Stimulated activated CD8-positive, alpha-beta memory T cell treated with anti-CD3 and anti-CD28 coated beads, Interleukin-4, amount 100 ng/mL, for 48 hours (primary cell): ENCODE measurements at regions not wholly inside any gene's neighbourhood (a gene's known extent, or its start where the extent isn't known, plus 50 kb on each side); places are given as distances from the start of the nearest gene placed in this dataset.

Source experiments
- DNase-seq: peaks from one replicate; pipeline ENCODE4 v3.0.0-alpha.2; 2020

- no peak for DNase-seq
Measured at GRCh38 chrX:5054852-5055251, 1173.8 kb downstream of the NLGN4X start.

- DNase-seq = no peak
Measured at GRCh38 chrX:5051831-5052491, 1176.7 kb downstream of the NLGN4X start.

GRCh38 chrX:5042563-5042962 lies 1186.1 kb downstream of the NLGN4X start:
- DNase-seq = no peak

- no peak for DNase-seq
Measured at GRCh38 chrX:5031792-5032191, 1196.9 kb downstream of the NLGN4X start.

GRCh38 chrX:5015451-5015850 lies 1213.2 kb downstream of the NLGN4X start:
- DNase-seq = no peak

- DNase-seq = no peak
Measured at GRCh38 chrX:4994855-4995254, 1233.8 kb downstream of the NLGN4X start.

- no peak for DNase-seq
Measured at GRCh38 chrX:4978613-4979012, 1250.1 kb downstream of the NLGN4X start.

GRCh38 chrX:4971646-4972045 lies 1257.0 kb downstream of the NLGN4X start:
- no peak for DNase-seq

GRCh38 chrX:4964112-4964511 lies 1250.7 kb upstream of the PRKX start:
- no peak for DNase-seq

- DNase-seq = no peak
Measured at GRCh38 chrX:4963432-4963831, 1250.0 kb upstream of the PRKX start.

GRCh38 chrX:4944767-4945166 lies 1231.3 kb upstream of the PRKX start:
- no peak for DNase-seq

- no peak for DNase-seq
Measured at GRCh38 chrX:4936315-4936714, 1222.9 kb upstream of the PRKX start.

- DNase-seq = no peak
Measured at GRCh38 chrX:4935846-4936245, 1222.4 kb upstream of the PRKX start.

- DNase-seq = no peak
Measured at GRCh38 chrX:4935401-4935800, 1222.0 kb upstream of the PRKX start.

- no peak for DNase-seq
Measured at GRCh38 chrX:4932790-4933189, 1219.3 kb upstream of the PRKX start.

- DNase-seq = no peak
Measured at GRCh38 chrX:4930426-4930825, 1217.0 kb upstream of the PRKX start.

GRCh38 chrX:4925911-4926310 lies 1212.5 kb upstream of the PRKX start:
- no peak for DNase-seq

- no peak for DNase-seq
Measured at GRCh38 chrX:4909348-4909747, 1195.9 kb upstream of the PRKX start.

GRCh38 chrX:4905576-4905975 lies 1192.1 kb upstream of the PRKX start:
- DNase-seq = no peak

GRCh38 chrX:4881277-4881676 lies 1167.8 kb upstream of the PRKX start:
- DNase-seq = no peak

- DNase-seq = no peak
Measured at GRCh38 chrX:4878640-4879039, 1165.2 kb upstream of the PRKX start.

- no peak for DNase-seq
Measured at GRCh38 chrX:4876268-4876667, 1162.8 kb upstream of the PRKX start.

- no peak for DNase-seq
Measured at GRCh38 chrX:4851534-4851933, 1138.1 kb upstream of the PRKX start.

GRCh38 chrX:4850312-4850711 lies 1136.9 kb upstream of the PRKX start:
- DNase-seq = no peak

GRCh38 chrX:4844376-4844775 lies 1130.9 kb upstream of the PRKX start:
- DNase-seq = no peak
